Neural cell (in vitro differentiated cells): ENCODE measurements at regions not wholly inside any gene's neighbourhood (a gene's known extent, or its start where the extent isn't known, plus 50 kb on each side); places are given as distances from the start of the nearest gene placed in this dataset.

ENCODE experiments used
- H2AFZ ChIP-seq: fragments of 200-600, 300-800 bp; sonication (generic), shearing (Covaris generic); 2 replicates; pipeline ENCODE4 v1.6.0; 2014; ENCODE audit warnings: low read depth, mild to moderate bottlenecking, antibody characterized with exemption, low read length, moderate library complexity
- H3F3A ChIP-seq: fragments of 200-600 bp; shearing (Covaris generic); 2 replicates; pipeline ENCODE4 v1.6.1; 2016; ENCODE audit warnings: mild to moderate bottlenecking, moderate library complexity, mixed read lengths, antibody characterized with exemption, low read length; ENCODE audit not compliant: insufficient read depth, poor library complexity, severe bottlenecking
- H3K27ac ChIP-seq: fragments of 200-600, 300-800 bp; sonication (generic), shearing (Covaris generic); 2 replicates; pipeline ENCODE4 v1.5.1; 2014; ENCODE audit warnings: mild to moderate bottlenecking, low read length, moderate library complexity
- H3K27me3 ChIP-seq: fragments of 300-800, 200-600 bp; sonication (generic), shearing (Covaris generic); 2 replicates; pipeline ENCODE4 v1.6.0; 2014; ENCODE audit warnings: mild to moderate bottlenecking, low read depth, low read length, moderate library complexity; ENCODE audit not compliant: insufficient read depth
- H3K36me3 ChIP-seq: fragments of 300-800, 200-600 bp; sonication (generic), shearing (Covaris generic); 2 replicates; pipeline ENCODE4 v1.5.1; 2014; ENCODE audit warnings: mild to moderate bottlenecking, antibody characterized with exemption, low read length, moderate library complexity; ENCODE audit not compliant: insufficient read depth
- H3K4me2 ChIP-seq: fragments of 300-800, 200-600 bp; sonication (generic), shearing (Covaris generic); 2 replicates; pipeline ENCODE4 v1.6.0; 2014; ENCODE audit warnings: mild to moderate bottlenecking, low read length
- H3K4me3 ChIP-seq: fragments of 300-800, 200-600 bp; sonication (generic), shearing (Covaris generic); 2 replicates; pipeline ENCODE4 v1.5.1; 2014; ENCODE audit warnings: mild to moderate bottlenecking, low read length, moderate library complexity
- H3K79me2 ChIP-seq: fragments of 200-600 bp; shearing (Covaris generic); replicated peaks from 2 replicates; pipeline ENCODE4 v1.6.0; 2014; ENCODE audit warnings: mild to moderate bottlenecking, low read length, moderate library complexity; ENCODE audit not compliant: insufficient read depth
- H3K9ac ChIP-seq: fragments of 300-800, 200-600 bp; sonication (generic), shearing (Covaris generic); 2 replicates; pipeline ENCODE4 v1.6.1; 2016; ENCODE audit warnings: mild to moderate bottlenecking, low read length, mixed read lengths
- H3K9me2 ChIP-seq: fragments of 200-600 bp; shearing (Covaris generic); 2 replicates; pipeline ENCODE4 v1.6.1; 2016; ENCODE audit warnings: mild to moderate bottlenecking, low read length, mixed read lengths; ENCODE audit not compliant: insufficient read depth
- H3K9me3 ChIP-seq: fragments of 200-600, 300-800 bp; sonication (generic), shearing (Covaris generic); 2 replicates; pipeline ENCODE4 v1.6.1; 2016; ENCODE audit warnings: mild to moderate bottlenecking, mixed run types, low read length, moderate library complexity, mixed read lengths
- H4K20me1 ChIP-seq: fragments of 200-600 bp; shearing (Covaris generic); 2 replicates; pipeline ENCODE4 v1.6.1; 2016; ENCODE audit warnings: mild to moderate bottlenecking, mixed run types; ENCODE audit not compliant: insufficient read depth
- CTCF ChIP-seq: fragments of 450-650 bp; IDR thresholded peaks from 2 replicates; pipeline ENCODE4 v1.5.1; 2014; ENCODE audit warnings: antibody characterized with exemption, mild to moderate bottlenecking, moderate library complexity; ENCODE audit not compliant: poor library complexity, severe bottlenecking
- EP300 ChIP-seq: fragments of 450-650 bp; conservative IDR thresholded peaks from 2 replicates; pipeline ENCODE4 v1.6.1; 2014; ENCODE audit warnings: antibody characterized with exemption, mild to moderate bottlenecking, moderate library complexity; ENCODE audit not compliant: poor library complexity, severe bottlenecking
- EZH2 ChIP-seq: fragments of 200-600, 300-800 bp; shearing (Covaris generic), sonication (generic); IDR thresholded peaks from 2 replicates; pipeline ENCODE4 v1.6.1; 2014; ENCODE audit warnings: antibody characterized with exemption, low read length, borderline replicate concordance, mild to moderate bottlenecking; ENCODE audit not compliant: insufficient read depth, poor library complexity, severe bottlenecking
- MXI1 ChIP-seq: fragments of 450-650 bp; conservative IDR thresholded peaks from 2 replicates; pipeline ENCODE4 v1.6.1; 2014; ENCODE audit warnings: antibody characterized with exemption, mild to moderate bottlenecking; ENCODE audit not compliant: poor library complexity, severe bottlenecking
- POLR2AphosphoS5 ChIP-seq: IDR thresholded peaks from 2 replicates; pipeline ENCODE4 v1.6.1; 2012
- RAD21 ChIP-seq: fragments of 450-650 bp; conservative IDR thresholded peaks from 2 replicates; pipeline ENCODE4 v1.6.1; 2014; ENCODE audit warnings: antibody characterized with exemption, mild to moderate bottlenecking, moderate library complexity
- REST ChIP-seq: IDR thresholded peaks from 2 replicates; pipeline ENCODE4 v1.6.1; 2012; ENCODE audit warnings: borderline replicate concordance
- SMC3 ChIP-seq: fragments of 450-650 bp; conservative IDR thresholded peaks from 2 replicates; pipeline ENCODE4 v1.6.1; 2014; ENCODE audit warnings: antibody characterized with exemption, mild to moderate bottlenecking, moderate library complexity; ENCODE audit not compliant: poor library complexity
- TAF1 ChIP-seq: IDR thresholded peaks from 2 replicates; pipeline ENCODE4 v1.6.1; 2012; ENCODE audit warnings: low read depth

- Histone ChIP-seq H2AFZ (no peak overlapping the region), H3K4me3 (no peak overlapping the region), H3K27ac (no peak overlapping the region), H3K4me2 (no peak overlapping the region), H3K27me3 (no peaks in the 10 kb centered on the region), H3K9ac (no peak overlapping the region), H3K9me3 (no peaks in the 10 kb centered on the region), H3F3A (no peaks in the 10 kb centered on the region), H4K20me1 (no peaks in the 10 kb centered on the region), H3K79me2 (no peaks in the 10 kb centered on the region), H3K9me2 (no peaks in the 10 kb centered on the region), H3K36me3 (no peaks in the 10 kb centered on the region)
- no peak for TF ChIP-seq RAD21
- TF ChIP-seq SMC3, result no peak
- TF ChIP-seq CTCF, result no peak
- no peak for TF ChIP-seq EP300
- no peak for TF ChIP-seq POLR2AphosphoS5
- no peak for TF ChIP-seq EZH2
- TF ChIP-seq REST, result no peak
- TF ChIP-seq TAF1, result no peak
- TF ChIP-seq MXI1, result no peak
Measured at GRCh38 chr9:119458068-119458467, 88.8 kb upstream of the BRINP1 start.

DNA sequence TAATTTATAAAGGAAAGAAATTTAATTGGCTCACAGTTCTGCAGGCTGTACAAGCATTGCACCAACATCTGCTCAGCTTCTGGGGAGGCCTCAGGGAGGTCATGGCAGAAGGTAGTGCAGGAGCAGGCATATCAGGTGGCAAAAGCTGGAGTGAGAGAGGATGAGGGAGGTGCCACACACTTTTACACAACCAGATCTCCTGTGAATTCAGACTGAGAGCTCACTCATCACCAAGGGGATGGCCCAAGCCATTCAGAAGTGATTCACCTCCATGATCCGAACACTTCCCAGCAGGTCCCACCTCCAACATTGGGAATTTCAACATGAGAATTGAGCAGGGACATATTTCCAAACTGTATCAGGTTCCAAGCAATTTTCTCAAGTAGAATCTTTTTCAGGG is 84.7 kb upstream of the BRINP1 start:
- H3F3A ChIP-seq, result no peaks in the 10 kb centered on the region
- no peak overlapping the region for H3K4me2 ChIP-seq
- H3K79me2 ChIP-seq, result no peaks in the 10 kb centered on the region
- H2AFZ ChIP-seq, result no peak overlapping the region
- no peaks in the 10 kb centered on the region for H3K9me2 ChIP-seq
- H3K4me3 ChIP-seq, result no peak overlapping the region
- H3K9ac ChIP-seq, result no peak overlapping the region
- no peaks in the 10 kb centered on the region for H3K27me3 ChIP-seq
- H4K20me1 ChIP-seq, result no peaks in the 10 kb centered on the region
- no peaks in the 10 kb centered on the region for H3K9me3 ChIP-seq
- TF ChIP-seq EZH2 (no peak), TAF1 (no peak), MXI1 (no peak), REST (no peak)
- no peak overlapping the region for H3K27ac ChIP-seq
- no peaks in the 10 kb centered on the region for H3K36me3 ChIP-seq
